Fibroblast of skin of left biceps (primary cell): ENCODE measurements at regions not wholly inside any gene's neighbourhood (a gene's known extent, or its start where the extent isn't known, plus 50 kb on each side); places are given as distances from the start of the nearest gene placed in this dataset.
"Not testable (repeated sequence)": the region's sequence is repeated elsewhere in the genome, so short reads cannot be mapped to it uniquely, and the experiment has no call there.

Experiments used
- DNase-seq, 2 experiments: peaks; one replicate each; pipeline ENCODE4 v3.0.0-alpha.2; 2013; ENCODE audit warnings: low read depth in 2 of 2

DNA sequence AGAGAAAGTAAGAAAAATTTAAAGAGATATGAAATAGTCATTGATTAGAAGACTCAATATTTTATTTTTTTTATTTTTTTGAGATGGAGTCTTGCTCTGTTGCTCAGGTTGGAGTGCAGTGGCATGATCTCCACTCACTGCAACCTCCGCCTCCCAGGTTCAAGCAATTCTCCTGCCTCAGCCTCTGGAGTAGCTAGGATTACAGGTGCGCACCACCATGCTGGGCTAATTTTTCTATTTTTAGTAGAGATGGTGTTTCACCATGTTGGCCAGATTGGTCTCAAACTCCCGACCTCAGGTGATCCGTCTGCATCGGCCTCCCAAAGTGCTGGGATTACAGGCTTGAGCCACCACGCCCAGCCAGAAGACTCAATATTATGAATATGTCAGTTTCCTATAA lies 672.6 kb downstream of the UQCRFS1 start:
- DNase-seq: not testable (repeated sequence)

DNA sequence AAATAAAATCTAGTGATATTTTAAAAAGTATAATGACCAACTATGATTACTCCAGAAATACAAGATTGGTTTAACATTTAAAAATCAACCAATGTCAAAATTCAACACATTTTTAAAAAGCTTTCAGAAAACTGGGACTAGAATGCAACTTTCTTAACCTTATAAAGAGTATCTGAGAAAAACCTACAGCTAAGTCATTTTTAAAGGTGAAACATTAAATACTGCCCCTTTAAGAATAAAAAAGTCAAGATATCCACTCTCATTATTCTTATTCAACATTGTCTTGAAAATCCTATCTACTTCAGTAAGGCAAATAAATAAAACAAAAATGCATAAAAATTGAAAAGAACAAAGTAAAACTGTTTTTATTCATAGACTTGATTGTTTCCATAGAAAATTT lies 673.2 kb downstream of the UQCRFS1 start:
- no peak for DNase-seq

- DNase-seq: not testable (repeated sequence)
Observed at GRCh38 chr19:28538579-28538978, 674.4 kb downstream of the UQCRFS1 start.

- DNase-seq: no peak
Observed at GRCh38 chr19:28537896-28538295, 675.1 kb downstream of the UQCRFS1 start.

DNA sequence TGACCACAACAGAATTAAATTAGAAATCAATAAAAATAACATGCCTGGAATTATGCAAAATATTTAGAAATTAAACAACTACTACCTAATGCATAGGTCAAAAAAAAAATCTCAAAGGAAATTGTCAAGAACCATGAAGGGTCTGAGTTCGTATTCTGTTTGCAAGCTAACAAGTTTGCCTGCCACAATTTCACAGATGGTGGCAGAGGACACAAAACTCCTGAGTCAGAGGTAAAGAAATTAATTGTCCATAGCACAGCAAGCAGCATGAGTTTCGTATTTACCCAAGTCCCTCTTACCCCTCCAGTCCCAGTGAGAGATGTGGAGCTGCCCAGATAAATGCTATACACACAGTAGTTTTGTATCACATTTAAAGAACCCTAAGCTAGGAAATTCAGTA lies 675.9 kb downstream of the UQCRFS1 start:
- DNase-seq: no peak

- DNase-seq: no peak
Observed at GRCh38 chr19:28535352-28535775, 677.6 kb downstream of the UQCRFS1 start.

DNA sequence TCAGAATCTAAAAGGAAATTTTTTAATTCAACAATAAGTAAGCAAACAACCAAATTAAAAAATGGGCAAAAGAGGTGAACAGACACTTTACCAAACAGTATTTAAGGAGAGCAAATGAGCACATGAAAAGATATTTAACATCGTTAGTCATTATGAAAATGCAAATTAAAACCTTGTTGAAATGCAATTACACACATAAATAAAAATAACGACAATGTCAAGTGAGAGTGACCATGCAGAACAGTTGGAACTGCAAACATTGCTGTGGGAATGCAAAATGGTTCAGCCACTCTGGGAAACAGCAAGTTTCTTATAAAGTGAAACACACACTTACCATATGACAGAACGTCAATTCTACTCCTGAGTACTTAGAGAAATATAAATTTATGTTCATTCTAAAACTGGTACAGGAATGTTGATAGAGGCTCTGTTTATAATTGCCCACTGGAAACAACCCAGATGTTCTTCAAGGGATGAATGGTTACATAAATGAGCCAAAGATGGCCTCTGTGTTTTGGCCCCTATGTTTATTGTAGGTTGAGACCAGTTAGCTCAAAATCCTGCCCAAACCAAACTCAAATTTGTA lies 678.1 kb downstream of the UQCRFS1 start:
- no peak for DNase-seq

DNA sequence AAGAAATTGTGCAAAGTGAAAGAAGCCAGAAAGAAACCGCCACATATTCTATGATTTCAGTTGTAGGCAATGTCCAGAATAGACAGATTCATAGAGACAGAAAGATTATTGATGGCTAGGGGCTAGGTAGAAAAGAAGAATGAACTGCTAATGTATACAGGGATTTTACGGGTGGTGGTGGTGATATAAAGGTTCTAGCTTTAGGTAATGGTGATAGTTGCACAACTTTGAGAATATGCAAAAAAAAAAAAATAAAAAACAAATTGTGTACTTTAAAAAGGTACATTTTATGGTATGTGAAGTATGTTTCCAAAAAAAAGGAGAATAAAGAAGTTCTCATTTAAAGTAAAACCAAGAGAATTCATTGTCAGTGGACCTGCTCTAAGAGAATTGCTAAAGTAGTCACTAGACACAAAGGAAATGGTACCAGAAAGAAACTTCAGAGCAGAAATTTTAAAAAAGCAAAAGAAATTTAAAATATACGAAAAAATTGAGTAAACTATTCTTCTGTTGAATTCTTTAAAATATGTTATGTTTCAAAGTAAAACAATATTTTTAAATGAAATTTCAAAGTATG lies 680.1 kb downstream of the UQCRFS1 start:
- DNase-seq: no peak

- DNase-seq: no peak
Observed at GRCh38 chr19:28531979-28532378, 681.0 kb downstream of the UQCRFS1 start.

GRCh38 chr19:28530406-28531035 lies 682.4 kb downstream of the UQCRFS1 start:
- no peak for DNase-seq

GRCh38 chr19:28526038-28526437 lies 686.9 kb downstream of the UQCRFS1 start:
- no peak for DNase-seq

GRCh38 chr19:28523619-28524018 lies 689.3 kb downstream of the UQCRFS1 start:
- no peak for DNase-seq

GRCh38 chr19:28522545-28522922 lies 690.4 kb downstream of the UQCRFS1 start:
- DNase-seq: no peak

DNA sequence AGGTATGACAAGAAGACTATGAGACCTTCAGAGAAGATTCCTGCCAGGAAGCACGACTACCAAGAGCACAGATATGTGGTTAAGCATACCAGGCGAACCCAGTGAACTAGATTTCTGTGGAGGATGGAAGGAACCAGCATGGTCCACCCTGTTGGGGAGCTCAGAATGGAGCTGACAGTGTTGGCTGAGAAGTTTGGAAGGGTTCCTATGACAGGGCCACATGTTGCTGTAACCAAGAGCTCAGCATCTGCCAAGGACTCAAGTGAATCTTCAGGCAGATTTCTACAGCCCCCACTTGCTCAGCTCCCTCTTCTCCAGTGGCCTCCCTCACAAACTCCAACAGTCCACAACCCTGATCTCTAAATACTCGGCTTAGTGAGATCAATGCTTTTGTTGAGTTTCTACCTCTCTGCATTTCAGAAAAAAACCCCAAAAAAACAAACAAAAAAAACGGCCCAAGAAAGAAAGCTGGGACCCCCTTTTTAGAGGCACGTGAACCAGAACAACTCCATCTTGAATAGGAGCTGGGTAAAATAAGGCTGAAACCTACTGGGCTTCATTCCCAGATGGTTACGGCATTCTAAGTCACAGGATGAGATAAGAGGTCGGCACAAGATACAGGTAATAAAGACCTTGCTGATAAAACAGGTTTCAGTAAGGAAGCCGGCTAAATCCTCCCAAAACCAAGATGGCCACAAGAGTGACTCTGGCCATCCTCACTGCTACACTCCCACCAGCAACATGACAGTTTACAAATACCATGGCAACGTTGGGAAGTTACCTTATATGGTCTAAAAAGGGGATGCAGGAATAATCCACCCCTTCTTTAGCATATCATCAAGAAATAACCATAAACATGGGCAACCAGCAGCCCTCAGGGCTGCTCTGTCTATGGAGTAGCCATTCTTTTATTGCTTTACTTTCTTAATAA lies 691.1 kb downstream of the UQCRFS1 start:
- no peak for DNase-seq

DNA sequence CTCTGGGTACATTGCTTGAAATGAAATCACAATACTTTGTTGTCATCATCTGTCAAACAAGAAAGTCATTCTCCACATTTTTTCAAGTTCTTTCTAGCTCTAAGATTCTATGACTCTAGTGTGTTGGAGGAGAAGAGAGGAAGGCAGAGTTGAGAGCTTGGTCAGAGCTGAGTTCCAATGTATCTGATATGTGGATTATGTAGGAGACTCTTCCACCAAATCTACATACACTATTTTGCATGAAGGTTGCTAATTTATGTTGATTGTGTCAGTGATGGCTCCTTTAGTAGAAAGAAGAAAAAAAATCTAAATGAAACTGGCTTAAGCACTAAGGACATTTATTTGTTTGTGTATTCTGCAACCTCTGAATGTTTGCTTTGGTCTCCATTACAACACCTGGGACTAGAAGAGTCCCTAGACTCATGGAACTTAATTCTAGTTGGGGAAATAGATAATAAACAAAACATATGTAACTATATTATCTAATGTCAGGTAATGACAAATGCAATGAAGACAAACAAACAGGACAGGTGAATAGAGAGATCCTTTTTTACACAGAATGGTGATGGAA lies 691.9 kb downstream of the UQCRFS1 start:
- DNase-seq: no peak

DNA sequence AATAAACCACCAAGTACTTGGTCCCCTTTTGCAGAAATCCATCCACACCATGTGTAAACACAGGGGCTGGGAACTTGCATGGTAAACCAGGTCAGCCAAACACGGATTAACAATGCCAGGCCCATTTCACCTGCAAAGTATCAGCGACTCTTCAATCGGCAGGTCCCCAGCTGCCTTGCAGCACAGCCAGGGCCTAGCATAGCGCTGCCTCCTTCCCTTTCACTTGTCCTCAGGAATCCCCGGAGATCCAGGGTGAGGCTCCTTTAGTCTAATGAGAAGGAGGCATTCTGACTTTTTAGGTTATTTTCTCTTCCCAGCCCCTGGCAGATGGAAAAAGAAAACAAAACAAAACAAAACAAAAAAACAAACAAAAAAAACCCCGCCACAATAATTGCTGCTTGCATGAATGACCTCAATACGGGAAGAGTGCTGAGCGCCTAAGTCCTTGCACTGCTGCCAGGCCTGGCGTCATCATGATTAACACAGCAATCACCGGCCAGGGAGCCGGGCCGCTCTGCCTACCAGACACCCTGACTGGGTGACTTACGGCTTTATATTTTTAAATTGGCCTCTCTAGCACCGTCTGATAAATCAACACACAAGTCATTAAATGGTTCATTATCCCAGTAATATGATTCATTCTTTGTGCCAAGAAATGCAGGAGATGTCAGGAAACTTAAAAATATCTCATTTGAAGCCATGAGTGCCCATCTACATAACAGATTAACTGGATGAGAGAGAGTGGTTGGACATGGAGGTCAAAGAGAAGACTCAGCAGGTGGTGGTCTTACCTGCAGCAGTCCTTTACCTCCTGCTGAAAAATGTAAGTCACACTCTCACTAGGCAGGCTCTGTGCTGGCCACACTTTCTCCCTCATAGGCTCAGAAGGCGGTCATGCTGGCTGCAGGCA lies 692.7 kb downstream of the UQCRFS1 start:
- DNase-seq: no peak

- DNase-seq: no peak
Observed at GRCh38 chr19:28519218-28519779, 693.7 kb downstream of the UQCRFS1 start.

GRCh38 chr19:28516415-28516872 lies 696.5 kb downstream of the UQCRFS1 start:
- no peak for DNase-seq

- no peak for DNase-seq
Observed at GRCh38 chr19:28514166-28514565, 698.8 kb downstream of the UQCRFS1 start.

- DNase-seq: no peak
Observed at GRCh38 chr19:28511655-28512054, 701.3 kb downstream of the UQCRFS1 start.
